Activated T-helper 2 cell treated with anti-CD3 and anti-CD28 coated beads, Interferon-gamma antibody, Interleukin-2, Interleukin-4, amounts not matched to agents 10 μg/mL and 5 μg/mL and 100 μg/mL, durations not matched to agents 14 hours and 24 hours and 36 hours (primary cell): ENCODE measurements at regions not wholly inside any gene's neighbourhood (a gene's known extent, or its start where the extent isn't known, plus 50 kb on each side); places are given as distances from the start of the nearest gene placed in this dataset.
"Not testable (repeated sequence)": the region's sequence is repeated elsewhere in the genome, so short reads cannot be mapped to it uniquely, and the experiment has no call there.

Source experiments
- DNase-seq: peaks from one replicate; pipeline ENCODE4 v3.0.0; 2021; ENCODE audit warnings: low spot score
- H3K27ac Mint-ChIP-seq: one replicate; pipeline ENCODE4 v1.8.0; 2021; ENCODE audit warnings: mixed read lengths
- H3K27me3 Mint-ChIP-seq: one replicate; pipeline ENCODE4 v1.8.0; 2021; ENCODE audit warnings: low read depth, mixed read lengths
- H3K36me3 Mint-ChIP-seq: one replicate; pipeline ENCODE4 v1.8.0; 2021; ENCODE audit warnings: low read depth, mixed read lengths
- H3K4me1 Mint-ChIP-seq: one replicate; pipeline ENCODE4 v1.8.0; 2021; ENCODE audit warnings: low read depth, mixed read lengths
- H3K4me3 Mint-ChIP-seq: one replicate; pipeline ENCODE4 v1.8.0; 2021; ENCODE audit warnings: low read depth, mild to moderate bottlenecking, moderate library complexity, mixed read lengths
- H3K9me3 Mint-ChIP-seq: one replicate; pipeline ENCODE4 v1.8.0; 2021; ENCODE audit warnings: mixed read lengths
- intact Hi-C: fragments of 100-400 bp; cut with micrococcal nuclease; formaldehyde crosslinking; loops from one replicate; pipeline ENCODE4 v1.15.1; 2023

DNA sequence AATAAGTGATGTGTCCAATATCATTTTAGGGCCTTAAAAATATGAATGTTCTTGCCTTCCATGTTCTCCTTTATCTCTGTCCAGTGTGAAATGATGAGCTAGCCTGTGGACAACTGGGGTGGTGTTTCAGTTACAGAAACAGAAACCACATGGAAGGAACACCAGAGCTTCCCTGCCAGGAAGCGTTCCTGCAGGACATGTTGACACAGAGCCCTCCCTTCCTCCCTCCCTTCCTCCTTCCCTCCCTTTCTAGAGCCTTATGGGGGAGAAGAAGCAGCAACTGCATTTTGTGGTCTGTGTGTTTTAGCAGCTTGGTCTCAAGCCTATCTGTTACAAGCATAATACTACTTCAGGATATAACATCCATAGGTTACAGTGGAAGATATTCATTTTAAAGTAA, 539.7 kb upstream of the NETO1 start:
- intact Hi-C loops, result no loop called here
- H3K4me3 Mint-ChIP-seq, result no peak overlapping the region
- no peaks in the 10 kb centered on the region for H3K36me3 Mint-ChIP-seq
- H3K27me3 Mint-ChIP-seq, result no peaks in the 10 kb centered on the region
- H3K4me1 Mint-ChIP-seq, result no peaks in the 10 kb centered on the region
- H3K27ac Mint-ChIP-seq, result no peak overlapping the region
- no peaks in the 10 kb centered on the region for H3K9me3 Mint-ChIP-seq
- no peak for DNase-seq

DNA sequence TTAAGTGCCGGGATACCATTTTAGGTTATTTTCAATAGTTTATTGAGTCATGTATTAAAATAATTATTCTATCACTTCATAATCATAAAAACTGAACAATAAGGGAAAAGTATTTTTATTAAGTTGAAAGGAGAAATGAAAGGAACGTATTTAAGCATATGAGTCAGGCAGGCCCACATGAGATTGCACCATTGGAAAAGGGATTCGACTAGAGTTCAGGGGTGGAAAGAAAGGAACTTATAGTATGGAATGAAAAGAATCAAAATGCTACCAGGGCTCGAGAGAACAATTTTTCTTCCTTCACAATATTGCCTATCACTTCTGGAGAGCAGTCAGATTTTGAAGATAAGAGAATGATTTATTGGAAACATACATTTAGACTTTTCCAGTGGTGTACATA, 516.5 kb upstream of the NETO1 start:
- peaks cover 6% of the 10 kb centered on the region for H3K9me3 Mint-ChIP-seq
- no peak overlapping the region for H3K27ac Mint-ChIP-seq
- intact Hi-C loops, result no loop called here
- no peak for DNase-seq
- no peaks in the 10 kb centered on the region for H3K4me1 Mint-ChIP-seq
- no peak overlapping the region for H3K4me3 Mint-ChIP-seq
- H3K27me3 Mint-ChIP-seq, result no peaks in the 10 kb centered on the region
- no peaks in the 10 kb centered on the region for H3K36me3 Mint-ChIP-seq

- Mint-ChIP-seq H3K9me3 (no peaks in the 10 kb centered on the region), H3K4me1 (no peaks in the 10 kb centered on the region), H3K27me3 (no peaks in the 10 kb centered on the region), H3K4me3 (no peak overlapping the region), H3K36me3 (no peaks in the 10 kb centered on the region), H3K27ac (no peak overlapping the region)
- intact Hi-C loops, result no loop called here
- no peak for DNase-seq
Measured at GRCh38 chr18:73381699-73382036, 513.9 kb upstream of the NETO1 start.

DNA sequence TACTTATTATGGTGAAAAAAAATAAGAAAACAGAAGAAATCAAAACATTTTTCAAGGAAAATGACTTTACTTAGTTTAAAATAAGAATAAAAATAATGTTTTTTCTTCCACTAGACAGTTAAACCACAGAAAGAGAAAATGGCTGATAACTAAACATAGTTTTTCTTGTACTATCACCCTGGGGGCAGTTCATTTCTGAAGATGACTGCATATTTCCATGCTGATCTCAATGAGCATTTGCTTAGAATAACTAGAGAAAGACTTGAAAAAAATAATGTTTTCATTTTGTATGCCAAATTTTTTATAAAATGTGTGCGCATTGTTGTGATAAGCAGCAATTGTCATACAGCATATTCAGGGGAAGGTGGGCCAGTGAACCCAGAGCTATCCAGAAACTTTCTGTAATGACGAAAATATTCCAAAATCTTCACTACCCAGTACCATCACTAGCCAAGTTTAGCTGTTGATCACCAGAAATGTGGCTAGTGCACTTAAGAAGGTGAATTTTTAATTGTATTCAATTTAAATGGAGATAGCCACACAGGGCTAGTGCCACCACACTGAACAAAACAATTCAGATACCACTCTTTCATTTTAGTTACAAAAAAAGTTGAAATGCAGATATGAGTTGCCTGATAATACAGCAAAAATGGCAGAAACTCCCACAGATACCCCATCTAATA, 513.4 kb upstream of the NETO1 start:
- Mint-ChIP-seq H3K4me3 (no peak overlapping the region), H3K4me1 (no peaks in the 10 kb centered on the region), H3K27me3 (no peaks in the 10 kb centered on the region), H3K36me3 (no peaks in the 10 kb centered on the region), H3K27ac (no peak overlapping the region), H3K9me3 (peaks cover 4% of the 10 kb centered on the region)
- DNase-seq, result no peak
- intact Hi-C loops, result no loop called here

- Mint-ChIP-seq H3K9me3 (peaks cover 7% of the 10 kb centered on the region), H3K4me3 (no peak overlapping the region), H3K27ac (no peak overlapping the region), H3K36me3 (no peaks in the 10 kb centered on the region), H3K27me3 (no peaks in the 10 kb centered on the region), H3K4me1 (no peaks in the 10 kb centered on the region)
- intact Hi-C loops, result no loop called here
- no peak for DNase-seq
Measured at GRCh38 chr18:73366713-73367112, 498.9 kb upstream of the NETO1 start.

- H3K27me3 Mint-ChIP-seq, result no peaks in the 10 kb centered on the region
- no peak overlapping the region for H3K27ac Mint-ChIP-seq
- DNase-seq, result no peak
- no peaks in the 10 kb centered on the region for H3K36me3 Mint-ChIP-seq
- no peak overlapping the region for H3K4me3 Mint-ChIP-seq
- no peaks in the 10 kb centered on the region for H3K4me1 Mint-ChIP-seq
- intact Hi-C loops, result no loop called here
- peaks cover 3% of the 10 kb centered on the region for H3K9me3 Mint-ChIP-seq
Measured at GRCh38 chr18:73365018-73365417, 497.2 kb upstream of the NETO1 start.

- no peak for DNase-seq
- intact Hi-C loops, result no loop called here
- peaks cover 4% of the 10 kb centered on the region for H3K9me3 Mint-ChIP-seq
- H3K36me3 Mint-ChIP-seq, result no peaks in the 10 kb centered on the region
- H3K4me1 Mint-ChIP-seq, result no peaks in the 10 kb centered on the region
- no peaks in the 10 kb centered on the region for H3K27me3 Mint-ChIP-seq
- no peak overlapping the region for H3K4me3 Mint-ChIP-seq
- no peak overlapping the region for H3K27ac Mint-ChIP-seq
Measured at GRCh38 chr18:73355121-73355520, 487.3 kb upstream of the NETO1 start.

DNA sequence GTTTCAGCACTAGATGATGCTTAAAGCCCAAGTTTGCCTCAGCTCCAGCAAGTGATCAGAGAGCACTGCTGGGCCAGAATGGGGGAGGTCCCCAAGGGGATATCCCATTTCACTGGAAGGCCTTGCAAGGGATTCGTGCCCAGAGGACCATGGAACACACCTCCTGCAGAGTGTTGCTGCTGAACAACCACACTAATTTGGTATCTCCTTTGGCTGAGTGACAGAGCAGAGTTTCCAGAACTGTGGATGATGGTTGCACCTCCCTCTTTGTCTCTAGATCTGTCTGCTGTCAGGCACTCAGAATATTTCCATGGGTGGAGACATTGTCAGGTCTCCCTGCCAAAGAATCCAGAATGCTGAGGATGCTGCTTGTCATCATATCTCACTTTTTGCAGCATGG, 484.8 kb upstream of the NETO1 start:
- Mint-ChIP-seq H3K36me3 (no peaks in the 10 kb centered on the region), H3K9me3 (peaks cover 4% of the 10 kb centered on the region), H3K4me3 (no peak overlapping the region), H3K27me3 (no peaks in the 10 kb centered on the region), H3K4me1 (no peaks in the 10 kb centered on the region), H3K27ac (no peak overlapping the region)
- intact Hi-C loops, result no loop called here
- no peak for DNase-seq

GRCh38 chr18:73340135-73340977, 472.6 kb upstream of the NETO1 start:
- Mint-ChIP-seq H3K27ac (no peak overlapping the region), H3K4me3 (no peak overlapping the region), H3K27me3 (no peaks in the 10 kb centered on the region), H3K4me1 (no peaks in the 10 kb centered on the region), H3K36me3 (no peaks in the 10 kb centered on the region), H3K9me3 (peaks cover 15% of the 10 kb centered on the region)
- DNase-seq, result no peak
- intact Hi-C loops, result no loop called here

- Mint-ChIP-seq H3K4me1 (no peaks in the 10 kb centered on the region), H3K27me3 (no peaks in the 10 kb centered on the region), H3K4me3 (no peak overlapping the region), H3K9me3 (peaks cover 5% of the 10 kb centered on the region), H3K27ac (no peak overlapping the region), H3K36me3 (no peaks in the 10 kb centered on the region)
- intact Hi-C loops, result no loop called here
- DNase-seq, result no peak
Measured at GRCh38 chr18:73331212-73331772, 463.5 kb upstream of the NETO1 start.

- H3K27me3 Mint-ChIP-seq, H3K27ac Mint-ChIP-seq, intact Hi-C loops, H3K9me3 Mint-ChIP-seq, DNase-seq, H3K36me3 Mint-ChIP-seq, H3K4me1 Mint-ChIP-seq, H3K4me3 Mint-ChIP-seq: not testable (repeated sequence)
Measured at GRCh38 chr18:73330106-73330505, 462.3 kb upstream of the NETO1 start.

DNA sequence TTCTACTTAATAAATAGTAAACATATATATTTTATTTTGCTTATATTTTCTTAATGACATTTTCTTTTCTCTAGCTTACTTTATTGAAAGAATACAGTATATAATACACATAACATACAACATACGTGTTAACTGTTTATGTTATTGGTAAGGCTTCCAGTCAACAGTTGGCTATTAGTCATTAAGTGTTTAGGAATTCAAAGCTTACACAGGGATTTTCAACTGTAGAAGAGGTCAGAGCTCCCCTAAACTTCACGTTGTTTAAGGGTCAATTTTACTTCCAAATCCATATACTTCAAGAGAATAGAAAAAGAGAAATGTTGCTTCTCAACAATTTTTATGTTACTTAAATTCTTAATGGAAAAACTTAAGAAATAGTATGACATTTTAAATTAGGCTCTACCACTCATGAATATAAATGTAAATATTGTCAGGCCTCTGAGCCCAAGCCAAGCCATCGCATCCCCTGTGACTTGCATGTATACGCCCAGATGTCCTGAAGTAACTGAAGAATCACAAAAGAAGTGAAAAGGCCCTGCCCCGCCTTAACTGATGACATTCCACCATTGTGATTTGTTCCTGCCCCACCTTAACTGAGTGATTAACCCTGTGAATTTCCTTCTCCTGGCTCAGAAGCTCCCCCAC, 456.5 kb upstream of the NETO1 start:
- H3K9me3 Mint-ChIP-seq, H3K4me1 Mint-ChIP-seq, H3K36me3 Mint-ChIP-seq, H3K27ac Mint-ChIP-seq, intact Hi-C loops, DNase-seq, H3K4me3 Mint-ChIP-seq, H3K27me3 Mint-ChIP-seq: not testable (repeated sequence)
